Calu3 (cell line): ENCODE measurements at regions not wholly inside any gene's neighbourhood (a gene's known extent, or its start where the extent isn't known, plus 50 kb on each side); places are given as distances from the start of the nearest gene placed in this dataset.

Experiments
- BruUV-seq: library from RNA; stranded (reverse); fragments of 400-500 nt; replicated peaks from 2 replicates; lab custom pipeline; 2021; lab: Mats Ljungman, UMichigan
- CTCF ChIA-PET: fragments of 300-600 bp; sonication (Branson Sonifier 250); formaldehyde crosslinking; loops from one replicate; lab custom pipeline; 2022; ENCODE audit warnings: antibody characterized with exemption; lab: Charles Lee
- DNase-seq: peaks from one replicate; pipeline ENCODE4 v3.0.0; 2022
- H3K27ac Mint-ChIP-seq: one replicate; pipeline ENCODE4 v1.8.0; 2022; ENCODE audit warnings: mixed read lengths; ENCODE audit not compliant: unreplicated experiment
- H3K27me3 Mint-ChIP-seq: one replicate; pipeline ENCODE4 v1.8.0; 2022; ENCODE audit warnings: mixed read lengths; ENCODE audit not compliant: unreplicated experiment
- H3K36me3 Mint-ChIP-seq: one replicate; pipeline ENCODE4 v1.8.0; 2022; ENCODE audit warnings: mild to moderate bottlenecking, moderate library complexity, mixed read lengths; ENCODE audit not compliant: insufficient read depth, unreplicated experiment
- H3K4me1 Mint-ChIP-seq: one replicate; pipeline ENCODE4 v1.8.0; 2022; ENCODE audit warnings: mild to moderate bottlenecking, low read depth, mixed read lengths; ENCODE audit not compliant: unreplicated experiment
- H3K4me3 Mint-ChIP-seq: one replicate; pipeline ENCODE4 v1.8.0; 2022; ENCODE audit warnings: mild to moderate bottlenecking, low read depth, moderate library complexity, mixed read lengths; ENCODE audit not compliant: unreplicated experiment
- H3K9me3 Mint-ChIP-seq: one replicate; pipeline ENCODE4 v1.8.0; 2022; ENCODE audit warnings: low read depth, mixed read lengths; ENCODE audit not compliant: unreplicated experiment
- intact Hi-C: fragments of 100-400 bp; cut with micrococcal nuclease; formaldehyde crosslinking; loops from one replicate; pipeline ENCODE4 v1.10.0; 2022; ENCODE audit not compliant: unreplicated experiment
- TF ChIP-seq, protein P1 (sequence below): fragments of 200-600 bp; IDR thresholded peaks from one replicate; pipeline ENCODE4 v1.8.0; 2022; ENCODE audit warnings: antibody characterized with exemption; ENCODE audit not compliant: unreplicated experiment

DNA sequence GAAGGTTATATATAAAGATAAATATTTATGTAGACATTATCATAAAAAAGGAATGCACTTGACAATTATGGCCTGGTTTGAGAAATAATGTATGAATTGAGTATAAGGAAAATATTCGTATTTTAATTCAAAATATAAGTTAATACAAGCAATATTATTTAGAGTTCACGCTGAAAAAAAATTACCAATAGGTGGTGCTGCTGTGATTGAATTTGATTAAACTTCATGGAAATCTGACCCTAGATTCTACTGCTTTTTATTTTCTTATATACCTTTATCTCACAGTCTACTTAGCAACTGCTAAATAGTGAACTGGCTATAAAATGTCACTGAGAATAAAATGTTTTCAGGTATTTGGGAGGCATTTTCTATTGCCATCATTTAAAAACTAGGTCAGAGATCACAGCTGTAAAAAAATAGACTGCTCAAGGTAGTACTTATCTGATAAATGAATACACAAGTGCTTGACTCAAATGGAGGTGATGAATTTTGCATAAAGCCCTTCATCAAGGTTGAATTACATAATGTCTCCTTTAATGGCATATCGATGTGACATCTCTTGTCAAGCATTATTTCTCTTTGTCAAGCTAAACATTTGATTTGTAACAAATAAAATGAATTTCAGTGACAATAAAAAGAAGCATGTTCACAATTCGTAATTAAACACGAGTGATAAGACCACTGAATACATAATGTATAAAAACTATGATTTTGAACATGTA lies 1638.8 kb upstream of the PCDH7 start:
- no TSS peak for BruUV-seq
- DNase-seq: no peak
- TF ChIP-seq, protein P1, sequence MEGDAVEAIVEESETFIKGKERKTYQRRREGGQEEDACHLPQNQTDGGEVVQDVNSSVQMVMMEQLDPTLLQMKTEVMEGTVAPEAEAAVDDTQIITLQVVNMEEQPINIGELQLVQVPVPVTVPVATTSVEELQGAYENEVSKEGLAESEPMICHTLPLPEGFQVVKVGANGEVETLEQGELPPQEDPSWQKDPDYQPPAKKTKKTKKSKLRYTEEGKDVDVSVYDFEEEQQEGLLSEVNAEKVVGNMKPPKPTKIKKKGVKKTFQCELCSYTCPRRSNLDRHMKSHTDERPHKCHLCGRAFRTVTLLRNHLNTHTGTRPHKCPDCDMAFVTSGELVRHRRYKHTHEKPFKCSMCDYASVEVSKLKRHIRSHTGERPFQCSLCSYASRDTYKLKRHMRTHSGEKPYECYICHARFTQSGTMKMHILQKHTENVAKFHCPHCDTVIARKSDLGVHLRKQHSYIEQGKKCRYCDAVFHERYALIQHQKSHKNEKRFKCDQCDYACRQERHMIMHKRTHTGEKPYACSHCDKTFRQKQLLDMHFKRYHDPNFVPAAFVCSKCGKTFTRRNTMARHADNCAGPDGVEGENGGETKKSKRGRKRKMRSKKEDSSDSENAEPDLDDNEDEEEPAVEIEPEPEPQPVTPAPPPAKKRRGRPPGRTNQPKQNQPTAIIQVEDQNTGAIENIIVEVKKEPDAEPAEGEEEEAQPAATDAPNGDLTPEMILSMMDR: no peak
- Mint-ChIP-seq H3K4me1 (no peaks in the 10 kb centered on the region), H3K9me3 (peaks cover 6% of the 10 kb centered on the region), H3K27me3 (no peaks in the 10 kb centered on the region), H3K4me3 (no peak overlapping the region), H3K27ac (no peak overlapping the region), H3K36me3 (no peaks in the 10 kb centered on the region)
- CTCF ChIA-PET: no interaction called here
- intact Hi-C loops: no loop called here

DNA sequence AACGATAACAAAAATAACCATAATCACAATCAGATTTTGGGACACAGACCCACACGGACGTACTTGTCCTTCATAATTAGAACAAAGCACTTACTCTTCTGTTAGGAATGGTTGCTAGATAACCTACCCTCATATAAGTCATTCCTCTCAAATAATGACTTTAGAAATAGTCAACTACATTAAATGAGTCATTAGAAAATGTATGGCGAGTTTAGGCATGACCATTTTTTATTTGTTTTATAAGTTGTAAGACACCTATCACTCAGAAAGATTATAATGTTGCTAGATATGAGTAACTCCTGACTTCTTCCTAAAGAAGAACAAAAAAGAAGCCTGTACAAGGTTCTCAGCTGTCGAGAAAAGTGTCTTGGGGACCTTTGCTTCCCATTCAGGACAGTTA lies 1637.5 kb upstream of the PCDH7 start:
- no peaks in the 10 kb centered on the region for H3K36me3 Mint-ChIP-seq
- H3K4me3 Mint-ChIP-seq: no peak overlapping the region
- peaks cover 6% of the 10 kb centered on the region for H3K9me3 Mint-ChIP-seq
- no TSS peak for BruUV-seq
- DNase-seq: no peak
- H3K27ac Mint-ChIP-seq: no peak overlapping the region
- intact Hi-C loops: no loop called here
- no peaks in the 10 kb centered on the region for H3K4me1 Mint-ChIP-seq
- CTCF ChIA-PET: no interaction called here
- H3K27me3 Mint-ChIP-seq: no peaks in the 10 kb centered on the region
- TF ChIP-seq, protein P1: no peak

DNA sequence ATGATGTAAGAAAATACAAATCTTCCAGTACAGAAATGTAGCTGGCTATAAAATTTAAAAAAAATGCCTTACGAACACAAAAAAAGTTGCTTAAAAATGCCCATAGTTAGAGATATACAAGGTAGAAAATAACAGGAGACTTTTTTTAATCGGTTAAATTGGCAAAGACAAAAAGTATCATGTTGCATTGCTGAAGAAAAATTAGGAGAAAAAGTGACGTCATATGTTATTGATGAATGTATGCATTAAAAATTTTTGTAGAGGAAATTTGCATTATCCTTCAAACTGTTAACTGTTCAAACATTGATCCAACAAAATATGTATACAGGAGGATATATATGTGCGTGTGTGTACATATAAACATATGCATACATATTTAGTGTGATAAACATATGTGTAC lies 1634.4 kb upstream of the PCDH7 start:
- CTCF ChIA-PET: no interaction called here
- TF ChIP-seq, protein P1: no peak
- Mint-ChIP-seq H3K27ac (no peak overlapping the region), H3K9me3 (peaks cover 2% of the 10 kb centered on the region), H3K36me3 (no peaks in the 10 kb centered on the region), H3K4me3 (no peak overlapping the region), H3K27me3 (no peaks in the 10 kb centered on the region), H3K4me1 (no peaks in the 10 kb centered on the region)
- intact Hi-C loops: no loop called here
- no TSS peak for BruUV-seq
- no peak for DNase-seq

DNA sequence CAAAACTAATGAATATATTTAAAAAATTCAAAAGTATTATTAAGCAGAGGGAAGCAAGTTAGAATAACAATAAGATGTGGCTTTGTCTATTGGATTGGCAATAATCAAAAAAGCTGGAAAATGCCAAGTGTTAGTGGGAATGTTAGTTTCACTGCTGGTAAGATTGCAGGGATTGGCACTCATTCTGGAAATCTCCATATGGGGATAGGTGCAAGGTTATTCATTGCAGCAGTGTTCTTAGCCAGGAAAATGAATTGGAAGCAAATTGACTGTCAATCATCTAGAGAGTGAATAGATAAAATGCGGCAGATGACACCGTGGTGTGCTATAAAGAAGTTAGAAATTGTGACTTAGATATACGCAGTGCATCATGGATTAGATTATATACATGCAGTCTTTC lies 1615.5 kb upstream of the PCDH7 start:
- H3K27me3 Mint-ChIP-seq: no peaks in the 10 kb centered on the region
- intact Hi-C loops: no loop called here
- CTCF ChIA-PET: no interaction called here
- H3K9me3 Mint-ChIP-seq: peaks cover 2% of the 10 kb centered on the region
- TF ChIP-seq, protein P1: no peak
- H3K4me3 Mint-ChIP-seq: no peak overlapping the region
- H3K36me3 Mint-ChIP-seq: no peaks in the 10 kb centered on the region
- H3K27ac Mint-ChIP-seq: no peak overlapping the region
- H3K4me1 Mint-ChIP-seq: no peaks in the 10 kb centered on the region
- DNase-seq: no peak
- no TSS peak for BruUV-seq
